HG03095 (cell line): ENCODE measurements at regions not wholly inside any gene's neighbourhood (a gene's known extent, or its start where the extent isn't known, plus 50 kb on each side); places are given as distances from the start of the nearest gene placed in this dataset.
A peak's percentile ranks its signal among the peaks of the same experiment; 100 is the strongest.
"Not testable (repeated sequence)": the region's sequence is repeated elsewhere in the genome, so short reads cannot be mapped to it uniquely, and the experiment has no call there.

ENCODE experiments used
- ATAC-seq: cut with Tn5 transposase; IDR thresholded peaks from one replicate; pipeline ENCODE4 v1.9.1; 2021; ENCODE audit warnings: moderate library complexity; ENCODE audit not compliant: unreplicated experiment

DNA sequence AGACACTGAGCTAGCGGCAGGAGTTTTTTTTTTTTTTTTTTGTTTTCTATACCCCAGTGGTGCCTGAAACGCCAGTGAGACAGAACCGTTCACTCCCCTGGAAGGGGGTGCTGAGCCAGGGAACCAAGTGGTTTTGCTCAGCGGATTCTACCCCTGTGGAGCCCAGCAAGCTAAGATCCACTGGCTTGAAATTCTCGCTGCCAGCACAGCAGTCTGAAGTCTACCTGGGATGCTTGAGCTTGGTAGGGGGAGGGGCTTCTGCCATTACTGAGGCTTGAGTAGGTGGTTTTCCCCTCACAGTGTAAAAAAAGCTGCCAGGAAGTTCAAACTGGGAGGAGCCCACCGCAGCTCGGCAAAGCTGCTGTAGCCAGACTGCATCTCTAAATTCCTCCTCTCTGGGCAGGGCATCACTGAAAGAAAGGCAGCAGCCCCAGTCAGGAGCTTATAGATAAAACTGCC, 173.0 kb downstream of the DMAC1 start:
- ATAC-seq: not testable (repeated sequence)

DNA sequence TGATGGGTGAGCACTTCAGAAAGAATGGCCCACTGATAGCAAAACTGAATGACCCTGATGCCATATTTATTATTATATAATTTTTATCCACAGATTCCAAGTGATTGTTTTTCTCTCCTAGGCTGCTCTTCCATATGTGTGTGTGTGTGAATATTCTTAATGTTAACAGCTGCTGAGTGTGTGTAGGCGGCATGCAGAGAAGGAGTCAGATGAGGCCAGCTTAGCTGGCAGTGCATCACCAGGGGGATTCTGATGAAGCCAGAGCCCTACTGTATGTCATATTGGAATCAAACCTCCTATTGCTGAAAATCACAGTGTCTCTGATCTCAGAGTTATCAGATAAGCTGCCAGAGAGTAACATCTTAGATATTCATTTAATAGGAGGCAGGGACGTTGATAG, 177.1 kb downstream of the DMAC1 start:
- no peak for ATAC-seq

- ATAC-seq: no peak
Observed at GRCh38 chr9:7615344-7615743, 184.2 kb downstream of the DMAC1 start.

GRCh38 chr9:7613931-7614330, 185.6 kb downstream of the DMAC1 start:
- no peak for ATAC-seq

- no peak for ATAC-seq
Observed at GRCh38 chr9:7608261-7608660, 191.3 kb downstream of the DMAC1 start.

GRCh38 chr9:7607421-7607820, 192.2 kb downstream of the DMAC1 start:
- no peak for ATAC-seq

GRCh38 chr9:7606591-7606990, 193.0 kb downstream of the DMAC1 start:
- no peak for ATAC-seq

GRCh38 chr9:7601739-7602138, 197.8 kb downstream of the DMAC1 start:
- ATAC-seq: no peak

DNA sequence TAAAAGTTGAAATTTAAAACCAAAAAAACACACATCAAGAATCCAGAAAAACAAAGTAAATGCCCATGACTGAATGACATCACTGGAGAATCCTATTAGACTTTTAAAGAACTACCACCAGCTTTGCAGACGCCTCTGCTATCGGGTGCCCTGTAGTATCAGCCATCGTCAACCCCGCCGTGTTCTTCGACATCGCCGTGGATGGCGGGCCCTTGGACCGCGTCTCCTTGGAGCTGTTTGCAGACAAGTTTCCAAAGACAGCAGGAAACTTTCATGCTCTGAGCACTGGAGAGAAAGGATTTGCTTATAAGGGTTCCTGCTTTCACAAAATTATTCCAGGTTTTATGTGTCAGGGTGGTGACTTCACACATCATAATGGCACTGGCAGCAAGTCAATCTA, 201.9 kb downstream of the DMAC1 start:
- no peak for ATAC-seq

GRCh38 chr9:7592321-7593316, 207.0 kb downstream of the DMAC1 start:
- ATAC-seq: no peak

DNA sequence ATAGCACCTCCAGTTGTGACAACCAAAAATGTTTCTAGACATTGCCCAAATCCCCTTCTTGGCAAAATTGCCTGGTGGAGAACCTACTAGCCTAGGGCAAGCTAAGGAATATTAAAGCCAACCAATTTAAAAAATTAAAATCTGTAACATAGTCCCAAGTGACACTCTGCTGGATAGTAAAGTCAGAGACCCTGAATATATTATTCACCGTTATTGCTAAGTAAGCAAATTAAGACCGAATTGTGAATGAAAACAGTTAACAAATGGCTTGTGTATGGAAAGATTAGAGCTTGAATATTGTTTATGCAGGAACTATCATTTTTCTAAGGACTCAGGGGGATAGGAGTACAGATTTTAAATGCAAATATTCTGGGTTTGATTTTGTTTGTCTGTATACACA, 208.1 kb downstream of the DMAC1 start:
- no peak for ATAC-seq

- ATAC-seq: no peak
Observed at GRCh38 chr9:7580568-7580967, 219.0 kb downstream of the DMAC1 start.

DNA sequence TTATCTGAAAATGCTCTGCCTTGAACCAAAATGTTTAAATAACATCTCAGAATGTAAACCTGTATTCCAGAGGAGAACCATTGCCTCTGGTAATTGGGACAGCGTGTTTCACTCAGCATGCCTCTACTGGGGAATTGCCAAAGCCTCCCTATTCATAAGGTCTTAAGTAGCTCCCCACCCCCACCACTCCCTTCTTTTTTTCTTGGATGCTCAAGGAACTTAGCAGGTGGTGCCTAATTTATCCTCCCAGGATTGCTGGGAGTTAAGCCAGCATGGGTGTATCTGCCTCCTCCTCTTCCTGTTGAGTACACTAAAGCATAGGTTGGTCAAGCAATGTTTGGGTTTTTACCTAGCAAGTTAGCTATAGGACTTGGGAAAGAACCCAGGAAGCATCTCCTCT, 220.2 kb downstream of the DMAC1 start:
- no peak for ATAC-seq

DNA sequence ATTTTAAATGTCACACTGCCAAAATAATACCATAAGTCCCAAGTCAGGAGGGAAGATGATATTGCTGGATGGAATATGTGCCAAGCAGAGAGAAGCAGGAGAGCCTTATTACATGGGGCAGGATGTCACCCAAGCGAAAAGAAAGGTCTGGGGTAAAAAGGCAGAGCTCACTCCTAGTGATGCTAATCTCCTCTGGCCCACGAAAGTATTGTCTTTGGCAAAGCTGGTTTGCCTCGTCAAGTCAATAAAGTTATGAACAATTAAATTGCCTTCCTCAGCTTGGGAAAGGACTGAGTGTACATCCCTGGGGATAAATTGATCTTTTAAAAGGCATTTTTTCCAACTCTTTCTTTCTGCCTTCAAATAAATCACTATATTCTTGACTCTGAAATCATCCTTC, 220.6 kb downstream of the DMAC1 start:
- ATAC-seq: no peak

- ATAC-seq: peak; percentile 80
Observed at GRCh38 chr9:7570107-7570720, 229.4 kb downstream of the DMAC1 start.

DNA sequence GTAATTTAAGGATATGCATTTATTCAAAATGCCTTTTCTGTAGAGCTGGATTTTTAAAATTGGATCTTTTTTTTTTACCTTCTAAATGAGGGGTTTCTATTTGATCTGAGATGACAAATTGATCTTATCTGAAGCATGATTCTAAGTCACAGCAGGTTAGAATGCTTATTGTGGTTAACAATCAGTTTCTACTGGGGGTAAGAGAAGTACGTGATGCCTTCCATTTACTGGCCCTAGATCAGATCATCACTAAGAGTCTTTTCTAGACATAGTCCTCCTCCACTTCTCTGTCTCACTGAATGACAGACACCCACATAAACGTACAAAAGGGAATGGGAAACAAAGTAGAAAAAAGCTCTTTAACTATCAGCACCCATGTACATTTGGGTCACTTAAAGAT, 231.9 kb downstream of the DMAC1 start:
- ATAC-seq: no peak

- ATAC-seq: no peak
Observed at GRCh38 chr9:7561527-7562080, 238.0 kb downstream of the DMAC1 start.

DNA sequence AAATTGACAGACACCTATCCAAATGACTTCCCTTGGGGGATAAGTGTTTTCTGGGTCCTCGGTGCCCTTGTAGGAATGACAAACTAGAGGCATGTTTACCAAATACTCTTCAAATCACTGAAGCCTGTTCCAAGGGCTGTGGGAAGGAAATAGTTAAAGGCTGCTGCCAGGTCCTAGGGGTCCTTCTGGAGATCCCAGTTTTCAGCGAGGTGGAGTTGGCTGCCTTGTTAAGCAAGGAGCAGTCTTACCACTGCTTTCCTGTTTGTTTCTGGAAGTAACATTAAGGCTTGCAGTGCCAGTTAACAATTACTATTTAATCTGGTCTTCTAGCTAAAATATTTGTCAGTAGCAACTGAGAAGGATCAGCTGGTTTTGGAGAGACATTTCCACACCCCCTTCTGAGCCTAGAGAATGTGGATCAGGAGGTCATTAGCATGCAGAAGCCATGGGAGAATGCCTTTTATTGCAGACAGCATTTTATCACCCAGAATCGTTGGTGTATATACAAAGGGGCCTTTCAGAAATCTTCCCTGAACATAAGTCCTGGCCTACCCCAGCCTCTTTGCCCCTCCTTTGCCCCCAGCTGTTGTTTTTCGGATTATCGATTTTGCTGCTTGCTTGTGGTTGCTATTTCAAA, 238.8 kb downstream of the DMAC1 start:
- ATAC-seq: no peak

- no peak for ATAC-seq
Observed at GRCh38 chr9:7554699-7555098, 244.9 kb downstream of the DMAC1 start.

DNA sequence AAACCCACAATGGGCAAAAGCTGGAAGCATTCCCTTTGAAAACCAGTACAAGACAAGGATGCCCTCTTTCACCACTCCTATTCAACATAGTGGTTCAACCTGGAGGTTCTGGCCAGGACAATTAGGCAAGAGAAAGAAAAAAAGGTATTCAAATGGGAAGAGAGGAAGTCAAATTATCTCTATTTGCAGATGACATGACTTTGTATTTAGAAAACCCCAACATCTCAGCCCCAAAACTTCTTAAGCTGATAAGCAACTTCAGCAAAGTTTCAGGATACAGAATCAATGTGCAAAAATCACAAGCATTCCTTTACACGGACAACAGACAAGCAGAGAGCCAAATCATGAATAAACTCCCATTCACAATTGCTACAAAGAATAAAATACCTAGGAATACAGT, 246.9 kb downstream of the DMAC1 start:
- ATAC-seq: not testable (repeated sequence)

- no peak for ATAC-seq
Observed at GRCh38 chr9:7549249-7549648, 250.3 kb downstream of the DMAC1 start.
